ENCODE measurements at regions not wholly inside any gene's neighbourhood (a gene's known extent, or its start where the extent isn't known, plus 50 kb on each side); places are given as distances from the start of the nearest gene placed in this dataset.

GRCh38 chr15:96119734-96120133 lies 210.8 kb upstream of the NR2F2 start:
- Histone ChIP-seq H3K27me3 (no peaks in the 10 kb centered on the region), H3K27ac (no peak overlapping the region), H3K36me3 (no peaks in the 10 kb centered on the region), H3K9me3 (no peaks in the 10 kb centered on the region), H3K4me1 (no peaks in the 10 kb centered on the region), H3K4me3 (no peak overlapping the region)
- 84 to 85% methylated on average over 12 of the region's 12 CpGs for WGBS, 2 donors
- DNase-seq = no peak
- intact Hi-C loops (cut with DNase I) = no loop called here
- no peak for TF ChIP-seq POLR2AphosphoS5 (IDR thresholded peaks at IDR 0.05)

- H3K4me1 ChIP-seq = no peaks in the 10 kb centered on the region
- H3K4me3 ChIP-seq = no peak overlapping the region
- DNase-seq = no peak
- WGBS, 2 donors = 74 to 76% methylated on average over 12 of the region's 12 CpGs
- no peaks in the 10 kb centered on the region for H3K36me3 ChIP-seq
- H3K9me3 ChIP-seq = no peaks in the 10 kb centered on the region
- TF ChIP-seq CTCF (IDR thresholded peaks at IDR 0.05) = no peak
- no peak for TF ChIP-seq EP300 (IDR thresholded peaks at IDR 0.05)
- no peak for TF ChIP-seq POLR2A (IDR thresholded peaks at IDR 0.05)
- TF ChIP-seq POLR2AphosphoS5 (IDR thresholded peaks at IDR 0.05) = no peak
- H3K27ac ChIP-seq = no peak overlapping the region
- intact Hi-C loops (cut with DNase I) = no loop called here
- H3K27me3 ChIP-seq = no peaks in the 10 kb centered on the region
These were observed 209.2 kb upstream of the NR2F2 start for GRCh38 chr15:96121086-96121920.

GRCh38 chr15:96122077-96123027 lies 208.1 kb upstream of the NR2F2 start:
- Histone ChIP-seq H3K27ac (no peak overlapping the region), H3K36me3 (no peaks in the 10 kb centered on the region), H3K4me3 (no peak overlapping the region), H3K27me3 (no peaks in the 10 kb centered on the region), H3K9me3 (no peaks in the 10 kb centered on the region), H3K4me1 (no peaks in the 10 kb centered on the region)
- intact Hi-C loops (cut with DNase I) = no loop called here
- WGBS, 2 donors = 37 to 71% methylated on average over 5 of the region's 5 CpGs
- DNase-seq = no peak
- TF ChIP-seq POLR2AphosphoS5 (IDR thresholded peaks at IDR 0.05) = no peak
- TF ChIP-seq CTCF (IDR thresholded peaks at IDR 0.05) = no peak
- TF ChIP-seq POLR2A (IDR thresholded peaks at IDR 0.05) = no peak
- TF ChIP-seq EP300 (IDR thresholded peaks at IDR 0.05) = no peak

- intact Hi-C loops (cut with DNase I) = no loop called here
- WGBS, 2 donors = 17 to 57% methylated on average over 7 of the region's 7 CpGs
- Histone ChIP-seq H3K9me3 (no peaks in the 10 kb centered on the region), H3K27me3 (no peaks in the 10 kb centered on the region), H3K4me3 (no peak overlapping the region), H3K4me1 (no peaks in the 10 kb centered on the region), H3K36me3 (no peaks in the 10 kb centered on the region), H3K27ac (no peak overlapping the region)
- DNase-seq = no peak
- TF ChIP-seq EP300 (IDR thresholded peaks at IDR 0.05) (no peak), POLR2A (IDR thresholded peaks at IDR 0.05) (no peak), CTCF (IDR thresholded peaks at IDR 0.05) (no peak), POLR2AphosphoS5 (IDR thresholded peaks at IDR 0.05) (no peak)
These were observed 207.5 kb upstream of the NR2F2 start for GRCh38 chr15:96123028-96123400.

GRCh38 chr15:96123630-96124187 lies 206.8 kb upstream of the NR2F2 start:
- no peak for DNase-seq
- Histone ChIP-seq H3K9me3 (no peaks in the 10 kb centered on the region), H3K27me3 (no peaks in the 10 kb centered on the region), H3K4me3 (no peak overlapping the region), H3K36me3 (no peaks in the 10 kb centered on the region), H3K27ac (no peak overlapping the region), H3K4me1 (no peaks in the 10 kb centered on the region)
- 17 to 59% methylated on average over 5 of the region's 5 CpGs for WGBS, 2 donors
- no peak for TF ChIP-seq CTCF (IDR thresholded peaks at IDR 0.05)
- TF ChIP-seq POLR2A (IDR thresholded peaks at IDR 0.05) = no peak
- TF ChIP-seq POLR2AphosphoS5 (IDR thresholded peaks at IDR 0.05) = no peak
- TF ChIP-seq EP300 (IDR thresholded peaks at IDR 0.05) = no peak
- intact Hi-C loops (cut with DNase I) = no loop called here
